Cardiac muscle cell (in vitro differentiated cells and primary cell): ENCODE measurements at regions not wholly inside any gene's neighbourhood (a gene's known extent, or its start where the extent isn't known, plus 50 kb on each side); places are given as distances from the start of the nearest gene placed in this dataset.
"Not testable (repeated sequence)": the region's sequence is repeated elsewhere in the genome, so short reads cannot be mapped to it uniquely, and the experiment has no call there.

Experiments used
- DNase-seq, 2 donors: peaks; one replicate each; pipeline versions ENCODE4 v3.0.0 to v3.0.0-alpha.2; 2010 to 2017; ENCODE audit warnings: low read depth in 1 of 2, low spot score in 1 of 2
- H3K27ac ChIP-seq: fragments of 200-600 bp; sonication (generic); 2 replicates; pipeline ENCODE4 v1.5.1; 2016
- H3K27me3 ChIP-seq: fragments of 200-600 bp; sonication (generic); 2 replicates; pipeline ENCODE4 v1.6.0; 2016; ENCODE audit warnings: control low read depth
- H3K36me3 ChIP-seq: fragments of 200-600 bp; sonication (generic); 2 replicates; pipeline ENCODE4 v1.5.1; 2016; ENCODE audit warnings: control low read depth
- H3K4me1 ChIP-seq: fragments of 200-600 bp; sonication (generic); 2 replicates; pipeline ENCODE4 v1.8.1; 2017; ENCODE audit warnings: low read depth, mild to moderate bottlenecking, mixed run types
- H3K4me3 ChIP-seq: fragments of 200-600 bp; sonication (generic); 2 replicates; pipeline ENCODE4 v1.5.1; 2016; ENCODE audit warnings: mild to moderate bottlenecking
- H3K9me3 ChIP-seq: fragments of 200-600 bp; sonication (generic); 2 replicates; pipeline ENCODE4 v1.5.1; 2017; ENCODE audit warnings: low read depth, mild to moderate bottlenecking, control low read depth
- TF ChIP-seq, protein P1 (sequence below): IDR thresholded peaks from 2 replicates; pipeline ENCODE4 v1.5.1; 2012; ENCODE audit warnings: low read depth, mild to moderate bottlenecking, low read length

DNA sequence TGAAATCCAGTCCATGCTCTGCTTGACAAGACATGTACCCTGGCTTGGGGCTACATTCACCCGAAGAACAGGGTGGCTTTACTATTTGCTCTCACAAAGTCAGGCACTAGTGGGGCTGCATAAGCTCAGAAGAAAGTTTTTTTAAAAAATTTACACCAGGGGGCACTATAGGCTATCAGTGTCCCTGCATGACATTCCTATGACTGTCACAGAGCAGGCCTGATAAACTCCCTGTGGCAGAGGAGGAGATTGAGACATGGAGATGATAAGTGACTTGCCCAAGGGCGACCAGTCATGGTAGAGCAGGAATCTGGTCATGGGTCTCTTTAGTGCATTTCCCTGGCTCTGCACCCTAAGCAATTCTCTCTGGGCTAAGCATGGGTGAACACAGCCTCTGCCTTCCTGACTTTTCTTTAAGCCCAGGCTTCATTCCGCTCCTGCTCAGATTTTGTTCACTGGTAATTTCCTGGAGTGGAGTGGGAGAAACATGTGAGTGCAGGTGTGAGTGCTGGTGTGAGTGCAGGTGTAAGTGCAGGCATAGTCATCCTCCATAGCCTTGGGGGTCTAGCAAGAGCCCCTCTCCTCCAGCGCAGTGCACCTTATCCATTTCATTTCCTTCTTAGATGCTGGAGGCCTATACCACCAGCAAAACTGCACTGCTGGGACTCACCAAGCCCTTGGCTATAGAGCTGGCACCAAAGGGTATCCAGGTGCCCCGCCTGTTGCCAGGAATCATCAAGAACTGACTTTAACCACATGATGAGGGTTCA, 91.6 kb downstream of the DHRS2 start:
- H3K27me3 ChIP-seq = no peaks in the 10 kb centered on the region
- TF ChIP-seq, protein P1, sequence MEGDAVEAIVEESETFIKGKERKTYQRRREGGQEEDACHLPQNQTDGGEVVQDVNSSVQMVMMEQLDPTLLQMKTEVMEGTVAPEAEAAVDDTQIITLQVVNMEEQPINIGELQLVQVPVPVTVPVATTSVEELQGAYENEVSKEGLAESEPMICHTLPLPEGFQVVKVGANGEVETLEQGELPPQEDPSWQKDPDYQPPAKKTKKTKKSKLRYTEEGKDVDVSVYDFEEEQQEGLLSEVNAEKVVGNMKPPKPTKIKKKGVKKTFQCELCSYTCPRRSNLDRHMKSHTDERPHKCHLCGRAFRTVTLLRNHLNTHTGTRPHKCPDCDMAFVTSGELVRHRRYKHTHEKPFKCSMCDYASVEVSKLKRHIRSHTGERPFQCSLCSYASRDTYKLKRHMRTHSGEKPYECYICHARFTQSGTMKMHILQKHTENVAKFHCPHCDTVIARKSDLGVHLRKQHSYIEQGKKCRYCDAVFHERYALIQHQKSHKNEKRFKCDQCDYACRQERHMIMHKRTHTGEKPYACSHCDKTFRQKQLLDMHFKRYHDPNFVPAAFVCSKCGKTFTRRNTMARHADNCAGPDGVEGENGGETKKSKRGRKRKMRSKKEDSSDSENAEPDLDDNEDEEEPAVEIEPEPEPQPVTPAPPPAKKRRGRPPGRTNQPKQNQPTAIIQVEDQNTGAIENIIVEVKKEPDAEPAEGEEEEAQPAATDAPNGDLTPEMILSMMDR = peak; percentile 22
- peak; percentile 37 to 45 for DNase-seq
- no peaks in the 10 kb centered on the region for H3K36me3 ChIP-seq
- H3K4me1 ChIP-seq = no peaks in the 10 kb centered on the region
- no peak overlapping the region for H3K4me3 ChIP-seq
- H3K9me3 ChIP-seq = no peaks in the 10 kb centered on the region
- H3K27ac ChIP-seq = no peak overlapping the region

DNA sequence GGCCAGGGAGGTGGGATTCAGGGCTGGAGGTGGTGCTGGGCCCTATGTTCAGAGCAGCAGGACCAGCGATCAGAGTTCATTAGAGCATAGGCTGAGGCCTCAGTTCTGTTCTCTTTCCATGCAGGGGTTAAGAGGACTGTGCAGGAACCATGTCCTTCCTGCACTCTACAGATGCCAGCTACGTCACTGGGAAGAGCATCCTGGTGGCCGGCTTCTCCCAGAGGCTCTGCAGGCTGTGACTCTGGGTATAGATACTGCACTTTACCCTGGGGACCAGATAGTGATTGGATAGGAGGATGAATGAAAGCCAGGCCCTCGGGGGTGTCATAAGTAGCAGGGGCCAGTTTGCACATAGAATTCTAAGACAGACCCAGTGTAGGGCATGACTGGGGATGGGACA, 92.6 kb downstream of the DHRS2 start:
- Histone ChIP-seq H3K4me1 (no peaks in the 10 kb centered on the region), H3K27me3 (no peaks in the 10 kb centered on the region), H3K36me3 (no peaks in the 10 kb centered on the region), H3K9me3 (no peaks in the 10 kb centered on the region), H3K27ac (no peak overlapping the region), H3K4me3 (no peak overlapping the region)
- no peak for DNase-seq
- TF ChIP-seq, protein P1 = no peak

DNA sequence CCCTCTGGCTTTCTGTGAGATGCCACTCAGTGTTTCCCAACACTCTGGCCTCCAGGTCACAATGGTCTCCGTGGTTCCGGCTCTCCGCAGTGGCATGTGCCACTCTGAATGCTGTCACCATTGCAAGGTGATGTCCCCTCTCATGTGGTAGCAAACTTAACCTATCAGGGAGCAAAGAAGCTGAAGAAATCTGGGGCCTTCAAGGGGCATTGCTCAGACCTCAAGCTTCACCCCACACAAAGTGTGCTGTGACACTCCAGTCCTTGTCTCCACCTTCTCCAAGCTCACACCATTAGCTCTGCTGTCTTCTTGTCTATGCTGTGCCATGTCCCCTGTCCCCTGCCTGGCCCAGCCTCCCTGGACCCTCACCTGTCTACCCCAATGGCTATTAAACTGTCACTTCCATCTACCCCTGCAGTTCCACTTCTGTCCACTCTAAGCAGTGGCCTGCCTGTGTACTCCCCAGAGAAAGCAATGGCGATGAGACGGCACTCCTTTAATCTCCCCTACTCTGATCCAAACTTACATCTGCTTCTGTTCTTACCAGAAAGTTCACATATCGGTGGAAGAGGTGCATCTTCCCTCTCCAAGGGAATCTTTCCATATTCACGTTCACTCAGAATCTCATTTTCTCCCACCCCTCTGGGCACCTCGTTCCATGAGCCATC, 93.7 kb downstream of the DHRS2 start:
- H3K36me3 ChIP-seq = no peaks in the 10 kb centered on the region

DNA sequence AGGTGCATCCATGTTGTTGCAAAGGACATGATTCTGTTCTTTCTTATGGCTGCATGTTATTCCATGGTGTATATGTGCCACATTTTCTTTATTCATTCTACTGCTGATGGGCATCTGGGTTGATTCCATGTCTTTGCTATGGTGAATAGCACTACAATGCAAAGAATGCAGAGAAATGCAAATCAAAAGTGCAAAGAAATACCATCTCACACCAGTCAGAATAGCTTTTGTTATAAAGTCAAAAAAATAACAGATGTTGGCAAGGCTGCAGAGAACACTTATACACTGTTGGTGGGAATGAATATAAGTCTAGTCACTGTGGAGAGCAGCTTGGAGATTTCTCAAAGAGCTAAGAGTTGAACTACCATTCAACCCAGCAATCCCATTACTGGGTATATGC, 99.2 kb downstream of the DHRS2 start:
- H3K36me3 ChIP-seq = no peaks in the 10 kb centered on the region
- H3K27me3 ChIP-seq = no peaks in the 10 kb centered on the region
- DNase-seq = no peak
- H3K9me3 ChIP-seq = no peaks in the 10 kb centered on the region
- H3K4me1 ChIP-seq = no peaks in the 10 kb centered on the region
- no peak overlapping the region for H3K27ac ChIP-seq
- TF ChIP-seq, protein P1 = no peak
- H3K4me3 ChIP-seq = no peak overlapping the region

More for the DNA sequence above, 93.7 kb downstream of the DHRS2 start:
- Histone ChIP-seq H3K4me3 (no peak overlapping the region), H3K27ac (no peak overlapping the region), H3K27me3 (no peaks in the 10 kb centered on the region), H3K4me1 (no peaks in the 10 kb centered on the region), H3K9me3 (no peaks in the 10 kb centered on the region)
- TF ChIP-seq, protein P1 = no peak
- no peak for DNase-seq

DNA sequence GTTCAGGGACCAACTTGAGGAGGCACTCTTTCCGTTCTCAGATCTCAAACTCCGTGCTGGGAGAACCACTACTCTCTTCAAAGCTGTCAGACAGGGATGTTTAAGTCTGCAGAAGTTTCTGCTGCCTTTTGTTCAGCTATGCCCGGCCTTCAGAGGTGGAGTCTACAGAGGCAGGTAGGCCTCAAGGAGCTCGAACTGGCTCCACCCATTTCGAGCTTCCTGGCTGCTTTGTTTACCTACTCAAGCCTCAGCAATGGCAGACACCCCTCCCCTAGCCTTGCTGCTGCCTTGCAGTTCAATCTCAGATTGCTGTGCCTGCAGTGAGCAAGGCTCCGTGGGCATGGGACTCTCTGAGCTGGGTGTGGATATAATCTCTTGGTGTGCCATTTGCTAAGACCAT, 108.2 kb downstream of the DHRS2 start:
- not testable (repeated sequence) for H3K9me3 ChIP-seq, H3K4me3 ChIP-seq, H3K36me3 ChIP-seq, DNase-seq, H3K4me1 ChIP-seq, H3K27me3 ChIP-seq, H3K27ac ChIP-seq

DNA sequence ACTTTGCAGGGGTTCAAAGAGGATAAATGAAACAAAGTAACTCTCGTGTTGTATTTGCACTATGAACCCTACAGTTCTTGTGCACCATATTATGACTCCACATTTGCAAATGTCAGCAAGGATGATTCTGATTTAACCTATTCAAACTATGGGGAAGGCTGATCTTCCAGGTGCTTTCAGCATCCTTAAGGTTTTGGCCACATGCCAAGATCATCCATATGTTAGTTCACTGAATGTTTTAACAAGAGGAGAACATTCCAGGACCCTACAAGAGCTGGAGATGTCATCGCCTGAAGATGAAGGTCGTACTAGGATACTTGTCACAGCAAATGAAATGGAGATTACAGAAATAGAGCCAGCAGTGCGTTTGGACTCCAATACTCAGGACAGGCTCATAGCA, 114.2 kb downstream of the DHRS2 start:
- Histone ChIP-seq H3K4me3 (no peak overlapping the region), H3K27me3 (no peaks in the 10 kb centered on the region), H3K27ac (no peak overlapping the region), H3K9me3 (no peaks in the 10 kb centered on the region), H3K4me1 (no peaks in the 10 kb centered on the region), H3K36me3 (no peaks in the 10 kb centered on the region)
- DNase-seq = no peak
- TF ChIP-seq, protein P1 = no peak
